ENCODE measurements at regions not wholly inside any gene's neighbourhood (a gene's known extent, or its start where the extent isn't known, plus 50 kb on each side); places are given as distances from the start of the nearest gene placed in this dataset.

DNA sequence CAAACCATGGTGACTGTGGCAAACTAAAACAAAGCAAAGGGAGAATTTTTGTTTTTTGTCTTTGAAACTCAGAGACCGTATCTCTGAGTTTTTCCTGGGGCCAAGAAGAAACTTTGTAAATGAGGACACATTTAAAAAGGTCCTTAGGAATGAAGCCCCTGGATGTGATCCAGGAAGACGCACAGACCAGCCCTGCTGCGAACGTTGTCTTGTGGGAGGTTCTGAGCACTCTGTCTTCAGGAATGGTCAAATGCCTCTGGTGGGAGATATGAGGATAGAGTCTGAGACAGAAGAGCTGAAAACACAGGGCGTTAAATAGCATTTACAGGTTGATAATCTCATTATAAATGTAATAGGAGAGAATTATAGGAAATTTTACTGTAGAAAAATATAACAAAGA, 893.5 kb upstream of the KLHL29 start:
- TF ChIP-seq, protein P1, sequence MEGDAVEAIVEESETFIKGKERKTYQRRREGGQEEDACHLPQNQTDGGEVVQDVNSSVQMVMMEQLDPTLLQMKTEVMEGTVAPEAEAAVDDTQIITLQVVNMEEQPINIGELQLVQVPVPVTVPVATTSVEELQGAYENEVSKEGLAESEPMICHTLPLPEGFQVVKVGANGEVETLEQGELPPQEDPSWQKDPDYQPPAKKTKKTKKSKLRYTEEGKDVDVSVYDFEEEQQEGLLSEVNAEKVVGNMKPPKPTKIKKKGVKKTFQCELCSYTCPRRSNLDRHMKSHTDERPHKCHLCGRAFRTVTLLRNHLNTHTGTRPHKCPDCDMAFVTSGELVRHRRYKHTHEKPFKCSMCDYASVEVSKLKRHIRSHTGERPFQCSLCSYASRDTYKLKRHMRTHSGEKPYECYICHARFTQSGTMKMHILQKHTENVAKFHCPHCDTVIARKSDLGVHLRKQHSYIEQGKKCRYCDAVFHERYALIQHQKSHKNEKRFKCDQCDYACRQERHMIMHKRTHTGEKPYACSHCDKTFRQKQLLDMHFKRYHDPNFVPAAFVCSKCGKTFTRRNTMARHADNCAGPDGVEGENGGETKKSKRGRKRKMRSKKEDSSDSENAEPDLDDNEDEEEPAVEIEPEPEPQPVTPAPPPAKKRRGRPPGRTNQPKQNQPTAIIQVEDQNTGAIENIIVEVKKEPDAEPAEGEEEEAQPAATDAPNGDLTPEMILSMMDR (IDR thresholded peaks at IDR 0.05; ENCODE audit: insufficient read depth, low read length, poor library complexity, severe bottlenecking), result no peak
- TF ChIP-seq EZH2phosphoT487 (conservative IDR thresholded peaks at IDR 0.05; ENCODE audit: low read length), result no peak
